H9 (cell line): ENCODE measurements at regions not wholly inside any gene's neighbourhood (a gene's known extent, or its start where the extent isn't known, plus 50 kb on each side); places are given as distances from the start of the nearest gene placed in this dataset.

ENCODE experiments used
- DNase-seq: peaks from one replicate; pipeline ENCODE4 v3.0.0-alpha.2; 2017
- H2AFZ ChIP-seq: one replicate; pipeline ENCODE4 v1.6.1; 2013; ENCODE audit warnings: mild to moderate bottlenecking, low read length, control low read depth, moderate library complexity
- H2AK5ac ChIP-seq: 2 replicates; pipeline ENCODE4 v1.6.1; 2013; ENCODE audit warnings: low read length, control low read depth, mixed read lengths; ENCODE audit not compliant: insufficient read length
- H2BK120ac ChIP-seq: one replicate; pipeline ENCODE4 v1.6.1; 2013; ENCODE audit warnings: low read depth, mild to moderate bottlenecking, low read length, control low read depth, inconsistent platforms; ENCODE audit not compliant: poor library complexity, severe bottlenecking
- H2BK12ac ChIP-seq: 2 replicates; pipeline ENCODE4 v1.6.1; 2013; ENCODE audit warnings: low read length, control low read depth, mixed read lengths, low read depth; ENCODE audit not compliant: insufficient read length
- H2BK15ac ChIP-seq: 2 replicates; pipeline ENCODE4 v1.6.1; 2013; ENCODE audit warnings: low read depth, low read length, control low read depth
- H2BK20ac ChIP-seq: one replicate; pipeline ENCODE4 v1.6.1; 2013; ENCODE audit warnings: low read depth, mild to moderate bottlenecking, low read length, control low read depth, inconsistent platforms; ENCODE audit not compliant: poor library complexity, severe bottlenecking
- H2BK5ac ChIP-seq: 2 replicates; pipeline ENCODE4 v1.6.1; 2013; ENCODE audit warnings: low read length, control low read depth, mixed read lengths; ENCODE audit not compliant: insufficient read length
- H3K14ac ChIP-seq: 2 replicates; pipeline ENCODE4 v1.6.1; 2013; ENCODE audit warnings: low read length, control low read depth; ENCODE audit not compliant: insufficient read depth
- H3K18ac ChIP-seq: 2 replicates; pipeline ENCODE4 v1.6.1; 2013; ENCODE audit warnings: low read depth, mild to moderate bottlenecking, mixed read lengths, low read length, control low read depth; ENCODE audit not compliant: insufficient read length
- H3K23ac ChIP-seq: 2 replicates; pipeline ENCODE4 v1.6.1; 2013; ENCODE audit warnings: low read length, control low read depth, mixed read lengths, low read depth; ENCODE audit not compliant: insufficient read length
- H3K23me2 ChIP-seq: 2 replicates; pipeline ENCODE4 v1.6.1; 2013; ENCODE audit warnings: low read depth, mild to moderate bottlenecking, mixed read lengths, low read length, control low read depth; ENCODE audit not compliant: insufficient read length, poor library complexity, severe bottlenecking
- H3K27ac ChIP-seq: 2 replicates; pipeline ENCODE4 v1.5.1; 2013; ENCODE audit warnings: low read length, control low read depth, mixed read lengths, low read depth; ENCODE audit not compliant: insufficient read length
- H3K27me3 ChIP-seq: 2 replicates; pipeline ENCODE4 v1.6.1; 2013; ENCODE audit warnings: low read length, control low read depth, inconsistent platforms; ENCODE audit not compliant: insufficient read depth
- H3K4ac ChIP-seq: 2 replicates; pipeline ENCODE4 v1.6.1; 2013; ENCODE audit warnings: low read depth, mild to moderate bottlenecking, control low read depth, inconsistent platforms, low read length, moderate library complexity
- H3K4me1 ChIP-seq: 2 replicates; pipeline ENCODE4 v1.6.1; 2013; ENCODE audit warnings: low read length, control low read depth, inconsistent platforms; ENCODE audit not compliant: insufficient read depth
- H3K4me2 ChIP-seq: 2 replicates; pipeline ENCODE4 v1.6.1; 2013; ENCODE audit warnings: low read length, control low read depth, mixed read lengths; ENCODE audit not compliant: insufficient read length, insufficient read depth
- H3K56ac ChIP-seq: 2 replicates; pipeline ENCODE4 v1.6.1; 2013; ENCODE audit warnings: low read depth, mild to moderate bottlenecking, mixed read lengths, low read length, control low read depth; ENCODE audit not compliant: insufficient read length
- H3K79me1 ChIP-seq: 2 replicates; pipeline ENCODE4 v1.6.1; 2013; ENCODE audit warnings: low read depth, mild to moderate bottlenecking, moderate library complexity, low read length, control low read depth, inconsistent platforms; ENCODE audit not compliant: insufficient read depth, poor library complexity, severe bottlenecking
- H3K79me2 ChIP-seq: 2 replicates; pipeline ENCODE4 v1.6.1; 2013; ENCODE audit warnings: low read length, control low read depth, inconsistent platforms; ENCODE audit not compliant: insufficient read depth
- H3K9ac ChIP-seq: 2 replicates; pipeline ENCODE4 v1.6.1; 2013; ENCODE audit warnings: low read length, control low read depth, mixed read lengths; ENCODE audit not compliant: insufficient read length; ENCODE audit errors: extremely low read depth
- H3K9me3 ChIP-seq: one replicate; pipeline ENCODE4 v1.6.1; 2013; ENCODE audit warnings: low read depth, low read length, inconsistent platforms; ENCODE audit not compliant: control insufficient read depth
- H3T11ph ChIP-seq: one replicate; pipeline ENCODE4 v1.6.1; 2013; ENCODE audit warnings: mild to moderate bottlenecking, low read length, control low read depth, inconsistent platforms
- H4K20me1 ChIP-seq: one replicate; pipeline ENCODE4 v1.6.1; 2013; ENCODE audit not compliant: control insufficient read depth, insufficient read length, insufficient read depth
- H4K5ac ChIP-seq: 2 replicates; pipeline ENCODE4 v1.6.1; 2013; ENCODE audit warnings: low read depth, mild to moderate bottlenecking, mixed read lengths, low read length, control low read depth; ENCODE audit not compliant: insufficient read length
- H4K8ac ChIP-seq: replicated peaks from 2 replicates; pipeline ENCODE4 v1.6.1; 2013; ENCODE audit warnings: low read length, control low read depth, mixed read lengths, low read depth; ENCODE audit not compliant: insufficient read length
- H4K91ac ChIP-seq: 2 replicates; pipeline ENCODE4 v1.6.1; 2013; ENCODE audit warnings: low read depth, mild to moderate bottlenecking, moderate library complexity, mixed read lengths, low read length, control low read depth; ENCODE audit not compliant: insufficient read length
- H3K27ac Mint-ChIP-seq, 3 experiments: 2 replicates in 2 of 3; 3 replicates in 1 of 3; pipeline ENCODE4 v1.8.0; 2020 to 2021; ENCODE audit warnings: mixed read lengths in 3 of 3, mild to moderate bottlenecking in 1 of 3, moderate library complexity in 1 of 3
- H3K27me3 Mint-ChIP-seq: 2 replicates; pipeline ENCODE4 v1.8.0; 2021; ENCODE audit warnings: low read depth, mild to moderate bottlenecking, moderate library complexity, mixed read lengths
- H3K36me3 Mint-ChIP-seq, 3 experiments: 2 replicates in 2 of 3; 3 replicates in 1 of 3; pipeline ENCODE4 v1.8.0; 2020 to 2021; ENCODE audit warnings: low read depth in 3 of 3, mixed read lengths in 3 of 3; ENCODE audit not compliant: insufficient read depth in 1 of 3
- H3K4me1 Mint-ChIP-seq, 2 experiments: 2 replicates each; pipeline ENCODE4 v1.8.0; 2020; ENCODE audit warnings: mixed read lengths in 2 of 2
- H3K4me3 Mint-ChIP-seq, 2 experiments: 2 replicates in 1 of 2; 3 replicates in 1 of 2; pipeline ENCODE4 v1.8.0; 2020 to 2021; ENCODE audit warnings: mild to moderate bottlenecking in 2 of 2, mixed read lengths in 2 of 2, moderate library complexity in 1 of 2
- H3K9me3 Mint-ChIP-seq, 2 experiments: 2 replicates in 1 of 2; 3 replicates in 1 of 2; pipeline ENCODE4 v1.8.0; 2020; ENCODE audit warnings: mild to moderate bottlenecking in 2 of 2, mixed read lengths in 2 of 2, moderate library complexity in 1 of 2
- CTCF ChIP-seq: fragments of 200-600 bp; sonication (generic); conservative IDR thresholded peaks from 3 replicates; pipeline ENCODE4 v1.8.0; 2021; ENCODE audit warnings: antibody characterized with exemption, mild to moderate bottlenecking
- WGBS: extraction: QIAGEN DNeasy Blood & Tissue Kit; methylation state at CpG from one replicate; pipeline ENCODE4 v1.1.7; 2013; ENCODE audit warnings: missing lambda C conversion rate, low lambda C conversion rate, mixed read lengths; ENCODE audit not compliant: insufficient read length; ENCODE audit errors: extremely low coverage; 5-methylcytosine and 5-hydroxymethylcytosine counted together

- Histone ChIP-seq H2BK5ac (no peak overlapping the region), H4K91ac (no peak overlapping the region), H4K8ac (no peak overlapping the region), H2BK15ac (no peak overlapping the region), H2AFZ (no peak overlapping the region), H3K27ac (no peak overlapping the region), H3K79me2 (no peaks in the 10 kb centered on the region), H3K23me2 (no peaks in the 10 kb centered on the region), H3K4me1 (peaks cover 2% of the 10 kb centered on the region; the same call in 1 of the 2 replicates), H4K5ac (no peak overlapping the region), H3K4ac (no peak overlapping the region), H2BK12ac (no peak overlapping the region), H3K14ac (no peak overlapping the region), H3K23ac (no peak overlapping the region), H2AK5ac (no peak overlapping the region), H3K4me2 (no peak overlapping the region), H3K79me1 (no peaks in the 10 kb centered on the region), H2BK120ac (no peak overlapping the region), H2BK20ac (no peak overlapping the region), H4K20me1 (no peaks in the 10 kb centered on the region), H3K9ac (no peak overlapping the region), H3K27me3 (no peaks in the 10 kb centered on the region), H3K56ac (no peak overlapping the region), H3T11ph (no peak overlapping the region), H3K18ac (no peak overlapping the region), H3K9me3 (peaks cover 12% of the 10 kb centered on the region)
- no peak for TF ChIP-seq CTCF
- no CpG with 5 or more reads among the region's 2 CpGs for WGBS
- H3K36me3 Mint-ChIP-seq, result peaks cover 0 to 10% (median 8%) of the 10 kb centered on the region in 3 experiments; a peak in 5 of 7 replicates
- no peaks in the 10 kb centered on the region for H3K27me3 Mint-ChIP-seq
- peaks cover 35 to 36% of the 10 kb centered on the region in 2 experiments for H3K4me1 Mint-ChIP-seq
- H3K4me3 Mint-ChIP-seq, result no peak overlapping the region
- DNase-seq, result no peak
- peaks cover 5 to 9% of the 10 kb centered on the region in 2 experiments; a peak in 4 of 5 replicates for H3K9me3 Mint-ChIP-seq
- H3K27ac Mint-ChIP-seq, result no peak overlapping the region
Measured at GRCh38 chr4:138611721-138612120, 369.6 kb upstream of the SLC7A11 start.
